NCI-H1694 treated with DMSO at 0.1 percent for 48 hours (cell line): ENCODE measurements at regions not wholly inside any gene's neighbourhood (a gene's known extent, or its start where the extent isn't known, plus 50 kb on each side); places are given as distances from the start of the nearest gene placed in this dataset.
"Not testable (repeated sequence)": the region's sequence is repeated elsewhere in the genome, so short reads cannot be mapped to it uniquely, and the experiment has no call there.

Experiments used
- DNase-seq: peaks from one replicate; lab custom pipeline; 2025; lab: John Stamatoyannopoulos, UW

GRCh38 chr7:106713452-106713851 lies 52.5 kb upstream of the CCDC71L start:
- DNase-seq: not testable (repeated sequence)

- not testable (repeated sequence) for DNase-seq
These were observed 53.9 kb upstream of the CCDC71L start for GRCh38 chr7:106714590-106715442.

GRCh38 chr7:106715730-106716129 lies 54.8 kb upstream of the CCDC71L start:
- DNase-seq: no peak

- no peak for DNase-seq
These were observed 56.4 kb upstream of the CCDC71L start for GRCh38 chr7:106717254-106717954.

GRCh38 chr7:106717955-106718871 lies 57.3 kb upstream of the CCDC71L start:
- no peak for DNase-seq

GRCh38 chr7:106720641-106721040 lies 59.7 kb upstream of the CCDC71L start:
- DNase-seq: no peak

GRCh38 chr7:106721816-106722785 lies 61.1 kb upstream of the CCDC71L start:
- DNase-seq: no peak

- no peak for DNase-seq
These were observed 62.4 kb upstream of the CCDC71L start for GRCh38 chr7:106723398-106723797.

- no peak for DNase-seq
These were observed 68.9 kb upstream of the CCDC71L start for GRCh38 chr7:106729720-106730385.

- DNase-seq: no peak
These were observed 70.2 kb upstream of the CCDC71L start for GRCh38 chr7:106731187-106731586.

GRCh38 chr7:106731646-106732444 lies 70.9 kb upstream of the CCDC71L start:
- no peak for DNase-seq

GRCh38 chr7:106735637-106736036 lies 74.7 kb upstream of the CCDC71L start:
- no peak for DNase-seq

GRCh38 chr7:106736123-106736507 lies 75.2 kb upstream of the CCDC71L start:
- DNase-seq: no peak

GRCh38 chr7:106736508-106737201 lies 75.7 kb upstream of the CCDC71L start:
- peak; percentile 28 for DNase-seq

GRCh38 chr7:106737202-106737562 lies 76.2 kb upstream of the CCDC71L start:
- peak; percentile 9 for DNase-seq

GRCh38 chr7:106740806-106741205 lies 79.8 kb upstream of the CCDC71L start:
- DNase-seq: no peak

- DNase-seq: no peak
These were observed 83.7 kb upstream of the CCDC71L start for GRCh38 chr7:106744563-106745091.

- not testable (repeated sequence) for DNase-seq
These were observed 86.3 kb upstream of the CCDC71L start for GRCh38 chr7:106747301-106747700.

GRCh38 chr7:106747804-106748203 lies 86.8 kb upstream of the CCDC71L start:
- no peak for DNase-seq
